NCI-H1417 (cell line): ENCODE measurements at regions not wholly inside any gene's neighbourhood (a gene's known extent, or its start where the extent isn't known, plus 50 kb on each side); places are given as distances from the start of the nearest gene placed in this dataset.

Experiments used
- DNase-seq, 3 experiments: peaks; one replicate each; lab custom pipeline; 2025; lab: John Stamatoyannopoulos, UW

- DNase-seq: no peak
These were observed 283.0 kb downstream of the MEIS1 start for GRCh38 chr2:66717973-66718372.

- no peak for DNase-seq
These were observed 286.9 kb downstream of the MEIS1 start for GRCh38 chr2:66721776-66722175.

- DNase-seq: no peak
These were observed 289.3 kb downstream of the MEIS1 start for GRCh38 chr2:66724241-66724640.

DNA sequence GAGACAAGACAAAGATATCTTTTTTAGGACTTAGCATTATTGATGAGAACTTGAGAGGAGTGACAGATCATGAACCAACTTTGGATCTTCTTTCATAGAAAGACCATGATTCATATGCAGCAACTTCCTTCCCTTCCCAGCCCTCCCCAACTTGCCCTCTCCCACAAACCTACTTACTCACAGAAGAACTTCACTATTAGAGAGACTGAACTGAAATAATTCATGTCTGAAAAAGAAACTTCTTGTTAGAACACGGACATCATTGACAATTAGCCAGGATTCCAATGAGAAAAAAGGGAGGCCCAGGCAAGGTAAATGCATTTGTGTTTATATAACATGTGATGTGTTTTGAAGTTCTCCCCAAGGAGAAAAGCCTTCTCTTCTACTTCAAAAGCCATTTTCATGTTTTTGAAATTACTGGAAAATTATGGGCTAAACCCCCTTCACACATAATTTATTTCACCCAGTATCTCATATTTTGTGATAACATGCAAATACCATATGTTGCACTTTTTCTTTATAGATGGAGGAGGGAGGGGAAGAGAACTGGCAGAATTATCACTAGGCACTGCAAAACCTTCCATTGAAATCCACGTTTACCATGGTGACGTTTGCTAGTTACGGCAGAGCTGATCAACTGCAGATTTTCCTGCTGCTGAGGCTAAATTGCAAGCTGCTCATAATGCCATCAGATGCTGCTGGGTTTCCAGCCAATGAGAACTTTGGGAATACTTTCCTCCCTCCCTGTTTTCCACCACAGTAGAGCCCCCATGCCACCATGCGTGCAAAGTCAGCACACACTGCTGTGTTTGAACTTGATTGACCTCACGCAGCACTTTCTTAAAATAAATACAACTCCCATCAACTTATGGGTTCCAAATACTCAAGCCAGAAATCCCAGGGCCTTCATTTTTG, 294.7 kb downstream of the MEIS1 start:
- DNase-seq: no peak

- DNase-seq: peak in 2 of 3 experiments; percentile 27 to 71
These were observed 295.5 kb downstream of the MEIS1 start for GRCh38 chr2:66730441-66730840.

DNA sequence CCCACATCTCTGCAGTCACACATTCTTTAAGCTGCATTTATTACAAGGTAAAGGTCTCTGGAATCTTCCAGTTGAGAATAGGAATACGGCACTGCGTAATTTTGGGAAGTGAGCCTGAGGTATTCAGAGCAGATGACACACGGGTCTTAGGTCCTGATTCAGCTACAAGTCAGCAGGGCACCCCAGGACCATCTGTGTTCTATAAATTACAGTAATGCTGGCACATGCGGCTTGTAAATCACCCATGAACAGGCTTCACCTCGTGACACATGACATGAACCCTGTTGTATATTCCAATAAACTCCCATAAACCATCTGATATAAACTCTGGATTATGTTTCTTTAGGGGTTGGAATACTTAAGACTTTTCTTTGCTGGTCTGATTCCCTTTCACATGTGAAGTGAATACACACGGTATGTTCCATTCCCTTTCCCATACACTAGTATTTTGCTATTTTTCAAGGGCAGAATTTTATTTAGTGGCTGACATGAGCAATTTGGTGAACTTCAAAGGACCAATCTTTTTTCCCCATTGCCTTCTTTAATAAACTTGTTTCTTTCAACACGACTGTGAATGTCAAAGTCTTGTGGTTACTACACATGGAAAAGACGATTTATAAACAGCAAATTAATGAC, 298.6 kb downstream of the MEIS1 start:
- no peak for DNase-seq

DNA sequence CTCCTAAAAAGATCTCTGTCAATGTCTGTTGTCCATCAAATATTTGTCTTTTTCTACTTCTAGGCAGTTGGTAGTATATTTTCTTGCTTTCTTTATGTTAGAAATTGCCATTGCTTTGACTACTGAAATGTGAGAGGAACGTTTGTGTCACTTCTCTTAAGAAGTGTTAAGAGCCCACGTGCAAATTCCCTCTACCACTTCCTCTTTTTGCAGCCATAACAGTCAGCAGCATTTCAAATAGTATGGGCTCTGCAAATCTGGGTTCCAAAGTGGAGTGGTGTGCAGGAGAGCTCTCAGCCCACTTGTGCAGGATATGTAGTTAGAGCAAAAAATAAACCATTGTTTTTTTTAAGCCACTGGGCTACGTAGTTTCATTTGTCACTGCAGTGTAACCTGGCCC, 314.0 kb downstream of the MEIS1 start:
- peak in 1 of 3 experiments; percentile 19 for DNase-seq

DNA sequence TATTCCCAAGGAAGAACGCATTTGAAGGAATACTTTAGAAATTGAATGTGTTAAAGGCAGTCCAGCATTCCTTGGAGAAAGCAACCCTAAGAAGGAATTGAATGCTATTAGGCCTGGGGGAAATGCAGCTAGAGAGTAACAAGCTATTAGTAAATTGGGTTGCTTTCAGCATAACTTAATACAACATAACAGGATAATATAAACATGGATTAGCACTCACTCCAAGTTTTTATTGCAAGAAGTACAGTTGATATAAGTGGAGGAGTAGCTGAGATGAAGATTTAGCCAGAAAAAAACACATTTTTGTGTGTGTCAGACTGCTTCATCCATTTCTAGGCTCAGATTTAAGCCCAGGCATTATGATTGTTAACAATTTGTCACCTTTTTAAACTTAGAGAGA, 314.6 kb downstream of the MEIS1 start:
- DNase-seq: no peak

- DNase-seq: no peak
These were observed 318.3 kb downstream of the MEIS1 start for GRCh38 chr2:66753257-66753656.

GRCh38 chr2:66753660-66754059, 318.7 kb downstream of the MEIS1 start:
- no peak for DNase-seq

DNA sequence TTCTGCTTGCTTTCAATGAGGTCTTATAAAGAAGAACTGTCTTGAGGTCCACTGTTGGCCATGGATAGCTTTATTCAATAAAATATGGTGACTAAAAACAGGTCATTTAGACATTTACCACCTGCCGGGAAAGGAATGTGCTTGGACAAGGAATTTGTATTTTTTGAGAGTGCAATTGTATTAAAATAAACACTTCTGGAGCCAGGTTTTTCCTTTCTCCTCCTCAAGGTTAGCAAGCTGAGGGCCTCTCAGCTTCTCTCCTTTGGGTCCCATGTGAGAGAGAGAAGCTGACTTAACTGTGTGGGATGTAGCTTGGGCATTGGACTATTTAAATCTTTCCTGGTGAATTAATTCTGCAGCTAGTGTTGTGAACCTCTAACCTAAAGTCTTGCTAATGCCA, 321.0 kb downstream of the MEIS1 start:
- no peak for DNase-seq

DNA sequence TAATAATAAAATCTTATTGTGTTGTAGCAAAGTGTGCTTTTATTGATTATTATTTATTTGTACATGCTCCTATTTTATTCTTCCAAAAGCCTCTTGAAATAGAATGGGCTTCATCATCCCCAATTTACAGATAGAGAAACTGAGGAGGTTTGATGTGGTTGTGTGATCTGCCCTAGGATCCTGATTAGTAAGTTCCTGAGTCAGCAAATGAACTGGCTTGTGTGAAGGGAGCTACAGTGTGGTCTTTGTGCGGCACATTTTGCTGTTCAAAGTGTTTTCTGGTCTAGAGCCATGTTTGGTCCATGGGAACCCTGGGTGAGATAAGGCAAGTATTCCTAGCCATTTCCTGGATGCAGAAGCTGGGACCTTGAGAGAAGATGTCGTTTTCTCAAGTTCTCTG, 326.9 kb downstream of the MEIS1 start:
- DNase-seq: no peak

DNA sequence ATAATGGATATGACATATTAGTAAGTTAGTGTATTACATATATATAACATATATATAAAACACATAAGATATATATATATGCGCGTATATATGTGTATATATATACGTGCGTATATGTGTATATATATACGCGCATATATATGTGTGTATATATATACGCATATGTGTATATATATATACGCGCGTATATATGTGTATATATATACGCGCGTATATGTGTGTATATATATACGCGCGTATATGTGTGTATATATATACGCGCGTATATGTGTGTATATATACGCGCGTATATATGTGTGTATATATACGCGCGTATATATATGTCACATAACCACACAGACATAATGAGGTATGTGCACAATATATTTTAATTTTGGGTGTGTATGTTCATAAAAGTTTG, 327.8 kb downstream of the MEIS1 start:
- no peak for DNase-seq

DNA sequence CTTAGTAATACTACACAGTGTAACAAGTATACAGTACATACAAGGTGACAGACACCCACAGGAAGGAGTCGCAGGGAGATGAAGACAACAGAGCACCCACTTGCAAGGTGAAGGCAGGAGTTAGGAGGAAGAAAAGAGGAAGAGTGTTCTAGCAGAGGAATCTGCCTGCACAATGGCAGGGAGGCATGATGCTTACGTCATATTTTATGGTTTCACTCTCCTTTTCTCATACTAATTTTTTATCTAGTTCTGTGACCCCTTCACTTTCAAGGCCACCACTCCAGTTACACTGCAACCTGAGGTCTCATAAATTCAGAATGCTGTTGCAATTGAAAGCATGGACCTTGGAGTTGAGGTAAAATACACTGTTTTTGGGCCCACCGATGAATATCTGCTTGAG, 331.7 kb downstream of the MEIS1 start:
- DNase-seq: no peak

DNA sequence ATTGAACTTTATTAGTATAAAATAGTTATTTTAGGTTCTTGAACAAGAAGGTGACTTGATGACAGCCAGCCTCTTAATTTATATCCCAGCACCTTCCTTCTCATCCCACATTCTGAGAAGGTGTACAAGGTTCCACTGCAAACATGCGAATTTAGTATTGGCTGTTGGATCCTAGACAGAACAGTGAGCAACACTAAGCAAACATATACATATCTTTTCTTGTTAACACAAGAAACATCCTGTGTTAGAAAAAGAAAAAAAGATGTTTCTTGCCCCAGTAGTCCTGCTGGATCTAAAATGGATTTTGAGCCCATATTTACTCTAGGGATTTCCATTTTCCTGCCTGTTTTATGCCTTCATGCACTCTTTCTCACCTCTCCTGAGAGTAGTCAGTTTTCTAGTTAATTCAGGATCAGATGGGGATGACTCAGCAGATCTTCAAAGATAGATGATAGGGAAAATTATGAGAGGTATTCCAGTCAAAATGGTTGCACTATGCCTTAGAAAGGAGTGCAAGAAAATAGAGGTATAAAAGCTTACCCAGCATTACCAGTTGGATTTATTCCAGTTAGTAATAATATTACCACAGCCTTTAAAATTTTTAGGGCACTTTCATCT, 336.5 kb downstream of the MEIS1 start:
- peak in 1 of 3 experiments; percentile 22 for DNase-seq

DNA sequence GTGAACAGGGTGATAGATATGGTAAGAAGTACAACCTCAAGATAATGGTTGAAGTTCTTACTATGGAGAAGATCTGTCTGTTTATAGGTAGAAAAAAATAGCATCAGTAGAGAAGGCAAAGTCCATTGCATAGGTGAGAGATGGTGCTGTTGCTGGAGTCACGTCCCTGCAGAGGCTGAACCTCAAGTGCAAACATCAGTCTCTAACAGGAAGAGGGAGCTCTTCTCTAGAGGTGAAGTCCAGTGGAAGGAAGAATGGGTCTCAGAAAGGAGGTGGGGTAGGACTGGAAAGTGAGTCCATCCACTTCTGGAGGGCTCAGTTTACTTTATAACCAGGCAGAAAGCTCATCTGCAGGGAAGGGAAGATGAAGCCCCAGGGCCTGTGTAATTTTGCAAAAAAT, 337.7 kb downstream of the MEIS1 start:
- DNase-seq: no peak

GRCh38 chr2:66775730-66776422, 341.0 kb downstream of the MEIS1 start:
- DNase-seq: no peak

DNA sequence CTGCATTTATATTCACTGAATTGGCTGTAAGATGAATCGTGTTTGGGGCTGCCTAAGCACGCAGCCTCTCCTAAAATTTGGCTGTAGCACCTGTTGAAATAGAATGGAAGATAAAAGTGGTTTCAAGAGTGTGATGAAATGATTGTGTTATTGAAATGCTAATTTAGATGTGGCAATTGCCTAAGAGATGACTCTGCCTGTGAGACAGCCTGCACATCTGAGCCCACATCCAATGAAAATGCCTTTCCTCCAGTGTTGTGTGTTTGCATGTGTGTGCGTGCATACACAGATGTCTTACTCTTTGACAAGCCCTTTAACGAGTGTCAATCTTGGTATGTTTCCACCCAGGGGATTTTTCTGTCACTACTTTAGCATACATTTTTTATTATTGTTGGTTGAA, 346.9 kb downstream of the MEIS1 start:
- DNase-seq: peak in 1 of 3 experiments; percentile 75

DNA sequence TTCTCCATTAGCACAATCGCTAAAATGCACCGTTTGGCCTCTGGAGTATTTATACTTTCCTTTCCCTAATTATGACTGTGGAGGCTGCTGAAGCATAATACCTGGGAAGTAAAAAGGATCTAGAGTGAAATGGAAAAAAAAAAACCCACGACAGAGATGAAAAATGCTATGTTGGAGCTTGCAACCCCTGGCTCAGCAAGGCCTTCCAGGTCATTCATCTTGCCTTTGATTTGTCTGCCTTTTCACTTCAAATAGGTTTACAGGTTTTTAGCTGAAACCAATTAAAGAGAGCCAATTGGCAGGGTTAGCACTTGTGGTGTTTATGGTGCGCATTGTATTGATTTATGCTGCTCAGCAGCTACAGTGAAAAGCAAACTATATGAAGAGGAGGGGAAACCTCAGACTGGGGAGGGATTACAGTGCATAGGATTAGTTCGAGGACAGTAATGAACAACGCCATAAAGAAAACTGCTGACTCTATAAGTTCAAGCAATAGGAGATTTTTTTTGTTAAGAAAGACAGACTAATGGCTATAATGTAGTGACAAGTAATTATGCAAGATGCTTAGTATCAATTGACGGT, 347.9 kb downstream of the MEIS1 start:
- peak in 2 of 3 experiments; percentile 66 to 83 for DNase-seq

DNA sequence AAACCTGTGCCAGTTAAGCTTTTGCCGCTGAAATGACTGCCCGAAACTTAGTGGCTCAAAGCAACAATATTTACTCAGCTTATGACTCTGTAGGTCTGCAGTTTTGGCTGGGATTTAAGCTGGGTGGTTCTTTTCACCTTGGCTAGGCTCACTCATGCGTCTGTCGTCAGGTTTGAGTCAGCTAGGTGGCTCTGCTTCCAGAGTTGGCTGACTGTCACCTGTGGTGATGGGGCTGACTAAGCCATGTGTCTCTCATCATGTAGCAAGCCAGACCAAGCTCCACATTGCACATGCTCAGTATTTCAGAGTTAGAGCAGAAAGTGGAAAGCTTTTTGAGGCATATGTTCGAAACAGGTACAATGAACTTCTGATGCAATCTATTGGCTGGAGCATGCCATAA, 354.8 kb downstream of the MEIS1 start:
- no peak for DNase-seq

GRCh38 chr2:66790651-66791181, 355.8 kb downstream of the MEIS1 start:
- DNase-seq: no peak

DNA sequence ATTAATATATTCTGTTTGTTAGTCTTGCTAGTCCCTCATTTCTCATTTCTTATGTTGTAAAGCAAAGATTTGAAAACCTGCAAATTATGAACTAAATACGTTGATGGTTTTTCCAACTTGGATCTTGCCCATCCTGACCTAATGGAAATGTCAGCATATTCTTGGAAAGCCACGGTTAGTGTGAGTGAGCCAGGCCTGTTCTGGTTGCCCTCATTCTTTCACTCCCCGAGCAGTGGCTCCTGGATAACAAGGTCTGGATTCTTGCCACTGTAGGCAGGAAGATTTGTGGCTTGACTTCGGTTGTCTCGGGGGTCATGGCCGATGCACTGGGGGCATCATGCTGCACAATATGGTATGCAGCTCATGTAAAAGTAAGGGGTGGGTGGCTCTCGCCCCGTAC, 359.1 kb downstream of the MEIS1 start:
- DNase-seq: no peak
